ENCODE measurements at regions not wholly inside any gene's neighbourhood (a gene's known extent, or its start where the extent isn't known, plus 50 kb on each side); places are given as distances from the start of the nearest gene placed in this dataset.

- TF ChIP-seq CTCF (IDR thresholded peaks at IDR 0.05) (no peak), POLR2A (IDR thresholded peaks at IDR 0.05) (no peak), EP300 (IDR thresholded peaks at IDR 0.05) (no peak)
Measured at GRCh38 chr20:52746770-52747169, 225.4 kb upstream of the TSHZ2 start.

Data from tibial nerve (tissue), 4 donors.